Spleen (tissue), 11 donors: ENCODE measurements at regions not wholly inside any gene's neighbourhood (a gene's known extent, or its start where the extent isn't known, plus 50 kb on each side); places are given as distances from the start of the nearest gene placed in this dataset.

Experiments used
- DNase-seq: peaks from one replicate; pipeline ENCODE4 v3.0.0-alpha.2; 2020
- H3K27ac ChIP-seq, 8 donors: fragments of 200-600 bp; sonication (generic) in 7 of 8; 1 replicate in 4 of 8; 2 replicates in 4 of 8; pipeline versions ENCODE4 v1.5.0 to v1.8.0; 2016 to 2021; ENCODE audit warnings: inconsistent platforms in 4 of 8, mild to moderate bottlenecking in 4 of 8, moderate library complexity in 1 of 8
- H3K27me3 ChIP-seq, 7 donors: fragments of 200-600 bp; sonication (generic) in 6 of 7; replicated peaks in 1 of 7; 1 replicate in 4 of 7; 2 replicates in 3 of 7; pipeline versions ENCODE4 v1.5.0 to v1.8.0; 2016 to 2021; ENCODE audit warnings: inconsistent platforms in 3 of 7, mild to moderate bottlenecking in 1 of 7
- H3K36me3 ChIP-seq, 6 donors: fragments of 200-600 bp; sonication (generic) in 5 of 6; 1 replicate in 4 of 6; 2 replicates in 2 of 6; pipeline versions ENCODE4 v1.5.0 to v1.8.0; 2016 to 2021; ENCODE audit warnings: inconsistent platforms in 2 of 6
- H3K4me1 ChIP-seq, 6 donors: fragments of 200-600 bp; sonication (generic) in 5 of 6; 1 replicate in 3 of 6; 2 replicates in 3 of 6; pipeline versions ENCODE4 v1.5.0 to v1.8.0; 2016 to 2021; ENCODE audit warnings: inconsistent platforms in 3 of 6
- H3K4me3 ChIP-seq, 8 donors: fragments of 200-600 bp; sonication (generic) in 7 of 8; 1 replicate in 4 of 8; 2 replicates in 4 of 8; pipeline versions ENCODE4 v1.5.0 to v1.8.0; 2016 to 2021; ENCODE audit warnings: inconsistent platforms in 4 of 8, mild to moderate bottlenecking in 4 of 8, moderate library complexity in 2 of 8
- H3K9me3 ChIP-seq, 8 donors: fragments of 200-600 bp; sonication (generic) in 7 of 8; 1 replicate in 4 of 8; 2 replicates in 4 of 8; pipeline versions ENCODE4 v1.5.0 to v1.8.0; 2016 to 2021; ENCODE audit warnings: inconsistent platforms in 4 of 8
- CTCF ChIP-seq, 11 experiments: fragments of 200-600 bp in 7 of 11; fragments of 450-650 bp in 4 of 11; sonication (generic) in 4 of 11; IDR thresholded peaks in 8 of 11; conservative IDR thresholded peaks in 3 of 11; 1 replicate in 7 of 11; 2 replicates in 4 of 11; pipeline versions ENCODE4 v1.4.0 to v1.8.0; 2016 to 2021; ENCODE audit warnings: antibody characterized with exemption in 11 of 11, inconsistent platforms in 4 of 11, mild to moderate bottlenecking in 1 of 11
- POLR2A ChIP-seq, 3 donors: fragments of 450-650 bp; IDR thresholded peaks; one replicate each; pipeline ENCODE4 v1.5.1; 2017; ENCODE audit warnings: antibody characterized with exemption in 3 of 3, mild to moderate bottlenecking in 1 of 3
- POLR2AphosphoS5 ChIP-seq, 3 donors: sonication (generic); formaldehyde crosslinking; IDR thresholded peaks; one replicate each; pipeline ENCODE4 v1.5.1; 2017; ENCODE audit warnings: antibody characterized with exemption in 3 of 3
- WGBS, 5 donors: extraction: QIAGEN DNeasy Blood & Tissue Kit in 3 of 5; methylation state at CpG; one replicate each; pipeline versions ENCODE4 v1.1.5 to v1.1.7; 2013 to 2018; 5-methylcytosine and 5-hydroxymethylcytosine counted together
- intact Hi-C: fragments of 100-400 bp; cut with DNase I; formaldehyde crosslinking; loops from one replicate; pipeline ENCODE4 v1.15.0; 2023; ENCODE audit warnings: low total_unique reads
- donor health status: healthy with polysubstance abuse.
- donor health status: DM: no; HTN: no; CAD: no; lungs with moderate emphysema.
- donor health status: DM: no; HTN: no; CAD: no.
- donor health status: Bipolar disorder and iron deficiency.
- donor health status: healthy.
- donor health status: DM: no; HTN: no; CAD: no.
- donor health status: DM: yes; HTN: yes; CAD: no.

- no peak for DNase-seq
- 73 to 90% (median 85%) methylated on average over 4 of the region's 4 CpGs for WGBS, 5 donors
- TF ChIP-seq POLR2AphosphoS5 (IDR thresholded peaks at IDR 0.05) = no peak
- no peak for TF ChIP-seq CTCF (IDR thresholded peaks at IDR 0.05 in 8 of 11, conservative IDR thresholded peaks at IDR 0.05 in 3 of 11)
- TF ChIP-seq POLR2A (IDR thresholded peaks at IDR 0.05) = no peak
- no peak overlapping the region for H3K4me3 ChIP-seq
- H3K27ac ChIP-seq = no peak overlapping the region
- no peaks in the 10 kb centered on the region for H3K9me3 ChIP-seq
- H3K4me1 ChIP-seq = no peaks in the 10 kb centered on the region
- no peaks in the 10 kb centered on the region for H3K36me3 ChIP-seq
- H3K27me3 ChIP-seq = no peaks in the 10 kb centered on the region
- intact Hi-C loops = no loop called here
These were observed 77.7 kb upstream of the GADD45A start for GRCh38 chr1:67607286-67607685.

- WGBS, 5 donors = 70 to 82% (median 76%) methylated on average over 6 of the region's 6 CpGs
- H3K9me3 ChIP-seq = no peaks in the 10 kb centered on the region
- H3K27ac ChIP-seq = no peak overlapping the region
- peaks cover 0 to 2% (median 0%) of the 10 kb centered on the region in 6 donors for H3K4me1 ChIP-seq
- no peaks in the 10 kb centered on the region for H3K36me3 ChIP-seq
- no peak overlapping the region for H3K4me3 ChIP-seq
- no peak for DNase-seq
- no peaks in the 10 kb centered on the region for H3K27me3 ChIP-seq
- TF ChIP-seq POLR2A (IDR thresholded peaks at IDR 0.05) (no peak), CTCF (IDR thresholded peaks at IDR 0.05 in 8 of 11, conservative IDR thresholded peaks at IDR 0.05 in 3 of 11) (no peak), POLR2AphosphoS5 (IDR thresholded peaks at IDR 0.05) (no peak)
- intact Hi-C loops = no loop called here
These were observed 77.3 kb upstream of the GADD45A start for GRCh38 chr1:67607699-67608098.

GRCh38 chr1:67608661-67609576, 76.1 kb upstream of the GADD45A start:
- H3K4me1 ChIP-seq = peaks cover 0 to 5% (median 0%) of the 10 kb centered on the region in 6 donors
- no peak for TF ChIP-seq POLR2AphosphoS5 (IDR thresholded peaks at IDR 0.05)
- no peak for TF ChIP-seq POLR2A (IDR thresholded peaks at IDR 0.05)
- TF ChIP-seq CTCF (IDR thresholded peaks at IDR 0.05 in 8 of 11, conservative IDR thresholded peaks at IDR 0.05 in 3 of 11) = no peak
- no peak overlapping the region for H3K27ac ChIP-seq
- intact Hi-C loops = no loop called here
- WGBS, 5 donors = 67 to 82% (median 78%) methylated on average over 9 to 11 of the region's 11 CpGs
- H3K27me3 ChIP-seq = no peaks in the 10 kb centered on the region
- no peak for DNase-seq
- H3K36me3 ChIP-seq = no peaks in the 10 kb centered on the region
- no peaks in the 10 kb centered on the region for H3K9me3 ChIP-seq
- H3K4me3 ChIP-seq = no peak overlapping the region

- intact Hi-C loops = no loop called here
- Histone ChIP-seq H3K4me1 (peaks cover 0 to 5% (median 0%) of the 10 kb centered on the region in 6 donors), H3K4me3 (no peak overlapping the region), H3K36me3 (no peaks in the 10 kb centered on the region), H3K27ac (no peak overlapping the region), H3K27me3 (no peaks in the 10 kb centered on the region), H3K9me3 (no peaks in the 10 kb centered on the region)
- no peak for DNase-seq
- TF ChIP-seq POLR2AphosphoS5 (IDR thresholded peaks at IDR 0.05) (no peak), POLR2A (IDR thresholded peaks at IDR 0.05) (no peak), CTCF (IDR thresholded peaks at IDR 0.05 in 8 of 11, conservative IDR thresholded peaks at IDR 0.05 in 3 of 11) (no peak)
- WGBS, 5 donors = 78 to 88% (median 85%) methylated on average over 10 of the region's 10 CpGs
These were observed 75.2 kb upstream of the GADD45A start for GRCh38 chr1:67609577-67610341.
